HG03139 (cell line): ENCODE measurements at regions not wholly inside any gene's neighbourhood (a gene's known extent, or its start where the extent isn't known, plus 50 kb on each side); places are given as distances from the start of the nearest gene placed in this dataset.

ENCODE experiments used
- ATAC-seq: cut with Tn5 transposase; IDR thresholded peaks from one replicate; pipeline ENCODE4 v1.9.1; 2021; ENCODE audit not compliant: unreplicated experiment

DNA sequence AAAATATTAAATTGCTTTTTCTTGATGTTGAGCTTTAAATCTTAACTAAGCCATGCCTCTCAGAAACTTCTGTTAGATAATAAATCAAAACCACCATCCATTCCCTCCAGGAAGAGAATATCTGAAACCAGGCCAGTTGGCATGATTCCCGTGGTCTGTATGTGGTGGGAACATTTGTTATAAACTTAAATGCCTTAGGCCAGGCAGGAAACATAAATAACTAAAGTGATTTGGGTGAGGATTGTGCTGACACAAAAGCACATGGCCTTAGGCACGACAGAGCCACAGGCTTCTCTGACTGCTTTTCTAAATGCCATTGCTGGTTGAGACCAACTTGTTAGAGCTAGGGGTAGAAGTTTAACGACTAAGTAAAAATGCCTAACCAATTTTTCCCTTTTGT is 255.9 kb downstream of the GABRG2 start:
- ATAC-seq, result no peak

DNA sequence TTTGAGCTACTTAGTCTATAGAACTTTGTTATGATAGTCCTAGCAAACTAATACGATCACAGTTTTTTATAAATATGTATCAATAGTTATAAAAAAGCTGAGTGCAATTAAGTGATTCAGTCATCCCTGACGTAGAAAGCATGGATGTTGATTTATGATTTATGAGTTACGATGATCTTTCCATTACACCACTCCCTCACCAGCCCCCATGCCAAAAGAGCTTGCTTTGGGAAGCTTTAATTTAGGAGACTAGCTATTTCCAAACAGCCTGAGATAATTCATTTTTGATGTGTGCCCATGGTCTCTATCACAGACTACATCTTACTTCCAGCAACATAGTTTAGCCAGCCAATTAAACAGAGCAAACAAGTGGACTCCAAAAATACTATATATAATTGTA is 256.8 kb downstream of the GABRG2 start:
- no peak for ATAC-seq

DNA sequence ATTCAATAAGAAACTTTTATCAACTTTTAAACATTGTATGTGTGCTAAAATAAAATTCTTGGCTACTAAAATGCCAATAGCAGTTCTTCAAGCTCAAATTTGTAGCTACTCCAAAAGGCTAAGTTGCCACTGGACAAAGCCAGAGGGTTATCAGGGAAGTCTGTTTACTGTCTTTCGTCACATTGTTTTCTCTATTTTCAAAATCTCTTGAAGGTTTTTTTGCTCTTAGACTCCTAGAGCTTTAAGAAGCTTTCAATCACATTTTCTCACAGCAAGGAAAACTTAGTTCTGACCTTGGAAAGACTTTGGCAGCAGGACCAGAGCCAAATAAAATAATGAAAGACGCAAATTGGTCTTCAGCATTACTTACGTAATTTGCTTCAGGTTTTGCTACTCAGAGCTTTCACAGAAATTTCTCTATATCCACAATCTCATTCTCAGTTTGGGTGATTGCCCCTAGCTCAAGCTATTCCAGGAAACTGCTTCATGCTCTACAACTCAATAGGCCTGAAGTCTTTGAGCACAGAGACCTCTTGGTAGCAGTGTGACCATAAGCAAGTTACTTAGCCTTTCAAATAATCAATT is 257.7 kb downstream of the GABRG2 start:
- ATAC-seq, result no peak

DNA sequence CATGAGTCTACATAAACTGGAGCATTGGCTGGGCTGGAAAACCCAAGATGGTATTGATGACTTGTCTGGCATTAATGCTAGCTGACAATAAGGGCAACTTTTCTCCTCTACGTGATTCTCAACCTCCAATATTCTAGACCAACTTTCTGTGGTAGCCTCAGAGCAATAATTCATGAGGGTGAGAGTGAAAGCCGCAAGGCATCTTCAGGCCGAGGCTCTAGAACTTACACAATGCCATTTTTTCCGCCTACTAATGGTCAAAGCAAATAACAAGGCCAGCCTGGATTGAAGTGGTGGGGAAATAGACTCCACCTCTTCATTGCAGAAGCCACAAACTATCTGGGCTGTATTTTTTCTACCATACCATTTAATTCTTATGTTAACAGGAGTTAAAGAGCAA is 267.4 kb downstream of the GABRG2 start:
- no peak for ATAC-seq

DNA sequence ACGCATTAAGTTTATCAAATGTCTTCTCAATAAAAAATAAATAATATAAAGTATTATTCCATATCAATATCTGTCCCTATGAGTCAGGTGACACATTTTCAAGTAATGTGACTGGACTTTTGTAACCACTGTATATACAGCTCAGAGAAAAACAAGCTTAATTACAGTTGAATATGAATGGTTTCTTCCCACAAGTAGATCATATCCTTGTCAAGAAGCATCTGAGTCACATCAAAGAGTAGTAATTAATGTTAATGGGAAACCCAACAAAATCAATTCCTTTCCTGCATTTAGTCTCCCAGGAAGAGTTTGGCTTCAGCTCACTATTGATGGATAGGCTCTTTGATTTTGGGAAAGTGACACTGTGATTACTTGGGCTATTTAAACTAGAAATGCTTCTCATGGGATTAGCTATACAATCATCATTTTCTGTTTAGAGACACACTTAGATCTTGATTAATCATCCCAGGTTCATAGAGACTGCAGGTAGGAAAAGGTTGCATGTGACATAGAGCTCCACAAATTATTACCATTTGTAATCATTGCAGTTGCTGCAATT is 292.9 kb downstream of the GABRG2 start:
- ATAC-seq, result no peak

DNA sequence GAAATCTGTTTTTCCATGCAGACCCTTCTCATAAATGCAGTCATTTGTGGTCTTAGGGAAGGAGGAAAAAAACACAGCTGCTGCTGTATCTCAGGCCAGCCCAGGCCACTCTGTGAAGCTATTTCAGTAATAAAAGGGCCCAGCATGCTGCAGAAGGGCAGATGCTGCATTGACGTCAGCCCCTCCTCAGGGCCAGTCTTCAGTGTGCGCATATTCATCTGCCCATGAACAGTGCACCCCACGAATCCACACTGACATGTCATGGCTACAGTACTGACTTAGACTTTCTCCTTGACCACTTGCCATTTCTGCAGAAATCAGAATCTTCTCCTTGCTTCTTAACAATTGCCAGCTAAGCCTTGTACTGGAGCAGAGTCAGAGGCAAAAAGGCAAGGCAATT is 304.7 kb downstream of the GABRG2 start:
- ATAC-seq, result no peak

DNA sequence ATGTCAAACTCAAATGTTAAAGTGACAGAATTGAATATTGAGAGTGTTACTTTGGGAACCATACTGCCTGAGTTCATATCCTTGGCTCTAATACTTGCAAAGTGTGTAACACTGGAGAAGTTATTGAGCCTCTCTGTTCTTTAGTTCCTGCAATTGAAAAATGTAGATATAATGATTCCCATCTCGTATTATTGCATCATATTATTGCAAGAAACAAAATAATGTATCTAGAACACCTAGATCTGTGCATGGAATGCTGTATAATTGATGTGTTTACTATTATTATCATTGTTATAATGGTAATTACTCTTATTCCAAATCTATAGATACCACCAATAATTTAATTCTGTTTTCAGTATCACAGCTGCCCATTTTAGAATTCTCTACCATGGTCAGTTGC is 310.3 kb downstream of the GABRG2 start:
- ATAC-seq, result no peak

DNA sequence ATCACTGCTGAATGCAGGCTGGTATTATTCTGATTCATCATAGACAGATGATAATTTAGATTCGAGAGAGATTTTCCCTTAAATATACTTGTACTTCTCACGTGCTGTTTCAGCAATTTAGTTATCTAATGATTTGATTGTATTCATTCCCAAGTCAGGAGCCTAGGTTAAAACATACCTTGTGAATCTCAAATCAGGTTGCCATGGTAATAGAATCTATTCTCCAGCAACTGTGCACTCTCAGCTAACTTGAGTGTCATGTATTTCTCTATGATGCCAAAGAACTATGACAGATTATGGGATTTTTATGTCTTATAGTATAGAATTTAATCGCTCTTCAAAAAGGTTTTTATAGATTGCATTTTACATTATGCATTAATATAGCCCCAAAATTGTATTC is 315.3 kb downstream of the GABRG2 start:
- no peak for ATAC-seq

DNA sequence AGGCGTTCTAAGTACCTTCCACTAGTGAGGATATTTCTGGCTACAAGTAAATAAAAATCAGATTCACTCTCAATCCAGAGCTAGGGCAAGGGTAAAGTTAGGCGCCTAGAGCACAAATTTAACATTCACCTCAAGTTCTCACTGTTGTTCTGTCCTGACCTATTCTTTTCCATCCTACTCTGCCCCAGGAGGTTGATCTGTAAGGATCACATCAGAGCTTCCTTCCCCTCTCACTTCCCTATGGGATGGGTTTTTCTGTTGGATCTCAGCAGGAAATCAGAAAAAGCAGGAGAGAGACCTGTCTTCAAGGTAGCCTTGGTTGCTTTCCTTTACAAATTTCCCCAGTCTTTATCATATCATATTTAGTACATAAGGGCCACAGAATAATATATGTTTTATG is 316.7 kb downstream of the GABRG2 start:
- no peak for ATAC-seq

DNA sequence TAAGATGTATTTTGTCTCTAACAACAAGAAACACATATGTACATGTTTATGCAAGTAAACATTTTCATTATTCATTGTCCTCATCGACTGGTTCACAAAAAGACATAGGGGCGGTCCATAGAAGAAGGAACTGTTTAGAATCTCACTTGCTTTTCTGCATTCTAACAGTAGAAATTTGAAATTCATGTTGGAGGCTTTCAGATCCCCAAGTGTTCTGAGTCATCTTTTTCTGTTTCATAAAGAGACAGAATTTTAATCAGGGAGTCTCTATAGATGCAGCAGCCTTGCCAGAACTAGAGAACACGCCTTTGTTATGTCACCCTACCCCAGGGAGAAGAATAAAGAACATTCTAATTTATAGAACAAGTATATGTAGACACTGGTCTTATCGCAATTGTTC is 324.3 kb downstream of the GABRG2 start:
- no peak for ATAC-seq

DNA sequence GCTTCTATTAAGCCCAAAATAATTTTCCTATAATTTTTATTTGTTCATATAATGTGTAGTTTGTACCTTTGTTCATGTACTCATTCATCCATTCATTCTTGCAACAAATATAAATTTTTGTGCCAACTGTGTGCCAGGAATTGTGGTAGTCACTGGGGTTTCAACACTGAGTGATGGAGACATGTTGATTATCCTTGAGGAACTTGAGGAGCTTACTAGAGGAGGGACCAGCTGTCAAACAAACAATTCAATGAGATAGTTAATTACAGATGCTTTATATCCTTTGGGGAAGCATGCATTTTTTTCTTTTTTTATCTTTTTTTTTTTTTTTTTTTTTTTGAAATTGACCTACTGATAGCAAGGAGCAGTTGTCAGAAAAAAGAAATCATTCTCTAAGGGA is 324.8 kb downstream of the GABRG2 start:
- ATAC-seq, result no peak

DNA sequence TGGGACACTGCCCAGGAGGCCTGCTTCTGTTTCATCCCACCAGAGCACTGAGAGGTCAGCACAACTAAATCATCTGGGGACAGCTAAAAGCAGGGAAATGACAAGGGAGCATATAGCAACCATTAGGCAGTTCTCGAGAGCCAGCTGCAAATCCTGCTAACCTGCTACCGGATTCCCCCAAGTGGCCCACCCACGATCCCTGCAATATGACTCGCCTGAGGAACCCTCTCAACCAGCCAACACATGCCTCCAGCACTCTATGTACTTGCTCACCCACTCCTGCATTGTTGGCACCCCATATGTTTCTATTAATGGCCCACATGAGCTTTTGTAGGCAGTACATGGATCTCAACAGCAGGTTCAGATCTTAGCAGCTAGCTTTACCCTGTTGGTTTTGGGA is 326.0 kb downstream of the GABRG2 start:
- ATAC-seq, result no peak

DNA sequence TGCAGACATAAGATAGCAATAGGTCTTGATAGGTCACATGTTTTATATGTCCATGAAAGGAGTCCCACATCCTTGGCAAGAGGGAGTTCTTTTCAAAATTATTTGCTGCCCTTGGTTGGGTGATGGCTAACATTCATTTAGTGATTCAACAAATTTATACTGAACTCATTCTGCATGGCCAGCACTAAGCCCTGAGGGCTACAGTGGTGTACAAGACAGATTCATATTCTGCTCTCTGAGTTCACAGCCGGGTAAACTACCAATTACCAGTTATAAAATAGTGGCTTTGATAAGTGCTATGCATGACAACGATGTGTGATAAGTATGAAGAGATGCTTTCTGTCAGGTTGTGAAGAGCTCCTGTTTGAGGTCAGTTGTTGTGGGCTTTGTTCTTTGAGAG is 340.0 kb downstream of the GABRG2 start:
- no peak for ATAC-seq

DNA sequence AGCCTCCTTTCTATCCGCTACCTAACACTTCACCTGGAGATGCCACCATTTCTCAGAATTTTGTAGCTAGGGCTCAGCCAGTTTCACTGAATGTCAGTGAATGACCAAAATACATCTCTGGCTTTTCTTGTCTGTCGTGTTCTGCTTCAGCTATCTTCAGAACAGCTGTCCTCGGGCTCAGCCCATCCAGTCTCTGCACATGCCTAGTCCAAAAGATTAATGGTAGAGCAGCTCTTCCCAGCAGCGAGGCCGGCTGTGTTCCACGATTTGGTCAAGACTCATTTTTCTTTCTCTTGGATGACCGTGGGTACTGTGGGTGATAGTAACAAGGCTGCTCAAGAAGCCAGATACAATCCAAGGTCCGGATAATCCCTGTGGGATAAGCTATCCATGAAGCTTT is 342.8 kb downstream of the GABRG2 start:
- no peak for ATAC-seq

DNA sequence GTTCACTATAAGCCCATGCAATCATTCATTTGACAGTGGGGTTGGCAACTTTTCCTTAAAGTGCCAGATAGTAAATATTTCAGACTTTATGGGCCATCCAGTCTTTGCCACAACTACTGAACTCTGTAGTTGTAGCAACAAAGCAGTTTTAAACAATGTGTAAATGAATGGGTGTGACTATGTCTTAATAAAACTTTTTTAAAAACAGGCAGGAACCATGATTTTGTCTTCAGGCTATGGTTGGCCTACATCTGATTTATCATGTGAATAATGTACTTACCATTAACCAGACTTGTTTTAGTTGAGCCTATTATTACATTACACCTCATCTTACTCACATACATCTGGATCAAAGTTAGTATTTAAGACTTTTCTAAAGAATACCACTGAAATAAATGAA is 361.6 kb downstream of the GABRG2 start:
- ATAC-seq, result no peak

DNA sequence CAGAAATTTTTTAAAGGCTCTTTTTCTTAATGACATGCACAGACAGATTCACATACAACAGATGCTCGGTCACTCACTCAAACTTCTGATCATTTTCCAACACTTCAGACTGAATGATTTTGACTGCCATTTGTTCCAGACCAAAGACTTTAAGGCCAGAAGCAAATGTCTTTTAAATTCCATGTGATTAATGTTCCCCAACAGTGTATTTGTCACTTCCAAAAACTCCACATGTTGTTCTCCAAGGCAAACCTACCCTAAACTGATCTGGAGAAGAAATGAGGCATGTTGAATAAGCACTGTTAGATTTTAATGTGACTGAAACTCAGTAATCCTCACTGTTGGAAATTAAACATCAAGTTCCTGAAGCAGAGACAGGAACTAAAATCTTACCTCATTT is 366.7 kb downstream of the GABRG2 start:
- no peak for ATAC-seq

DNA sequence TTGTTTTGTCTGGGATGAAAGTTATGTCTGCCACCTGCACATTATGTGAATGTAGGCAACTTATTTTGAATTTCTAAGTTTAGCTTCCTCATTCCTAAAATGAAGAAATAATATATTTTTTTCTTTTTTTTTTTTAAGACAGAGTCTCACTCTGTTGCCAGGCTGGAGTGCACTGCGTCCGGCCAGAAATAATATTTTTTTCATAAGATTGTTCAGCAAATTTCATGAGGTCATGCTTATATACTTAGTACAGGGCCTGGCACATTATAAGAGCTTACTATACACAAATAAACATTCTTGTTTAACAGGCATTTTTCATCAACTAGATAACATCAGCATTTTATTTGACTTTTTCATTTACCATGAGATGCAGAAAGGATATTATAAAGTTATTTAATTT is 368.5 kb downstream of the GABRG2 start:
- ATAC-seq, result no peak

DNA sequence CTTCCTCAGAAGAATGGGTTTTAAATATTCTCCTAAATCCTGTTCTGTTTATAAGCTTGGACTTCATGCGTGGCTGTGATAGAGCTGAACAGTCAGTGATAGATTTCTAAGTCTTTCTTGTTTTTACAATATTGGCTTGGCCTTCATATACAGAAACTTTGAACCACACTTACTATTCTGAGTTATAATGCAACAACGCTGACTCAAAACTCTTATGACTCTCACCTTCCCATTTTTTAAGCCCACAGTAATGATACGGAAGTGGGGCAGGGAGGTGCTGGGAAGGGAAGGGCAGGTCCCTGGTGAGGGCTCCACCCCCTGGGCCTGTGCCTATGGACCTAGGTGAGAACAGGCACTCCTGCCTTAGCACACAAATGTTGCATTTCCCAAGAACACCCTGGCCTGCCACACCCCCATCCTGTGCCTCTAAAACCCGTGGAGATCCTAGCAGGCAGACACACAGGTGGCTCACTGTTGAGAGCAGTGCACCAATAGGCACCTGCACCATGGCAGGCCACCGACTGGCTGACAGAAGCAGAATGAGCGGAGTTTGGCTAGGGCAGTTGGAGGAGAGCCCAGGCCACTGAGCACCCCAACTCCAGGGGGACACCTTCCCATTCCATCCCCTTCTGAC is 376.7 kb downstream of the GABRG2 start:
- no peak for ATAC-seq

DNA sequence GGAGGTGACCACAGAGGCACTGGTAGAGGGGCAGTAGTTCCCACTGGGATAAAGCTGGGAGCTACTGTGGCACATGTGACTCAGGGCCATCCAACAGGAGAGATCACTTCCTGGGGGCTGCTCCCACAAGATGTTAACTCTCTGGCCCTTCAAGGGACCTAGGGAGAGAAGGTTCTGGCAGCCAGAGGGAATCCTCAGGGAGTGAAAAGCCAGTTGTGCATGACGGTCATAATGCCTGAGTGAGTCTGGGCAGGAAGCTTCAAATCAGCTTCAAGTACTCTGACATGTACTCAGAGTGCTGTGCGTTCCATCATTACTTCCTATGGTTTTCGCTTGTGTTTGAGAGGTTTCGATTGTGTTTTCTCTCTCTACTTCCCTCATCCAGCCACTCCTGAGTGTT is 388.5 kb downstream of the GABRG2 start:
- no peak for ATAC-seq

DNA sequence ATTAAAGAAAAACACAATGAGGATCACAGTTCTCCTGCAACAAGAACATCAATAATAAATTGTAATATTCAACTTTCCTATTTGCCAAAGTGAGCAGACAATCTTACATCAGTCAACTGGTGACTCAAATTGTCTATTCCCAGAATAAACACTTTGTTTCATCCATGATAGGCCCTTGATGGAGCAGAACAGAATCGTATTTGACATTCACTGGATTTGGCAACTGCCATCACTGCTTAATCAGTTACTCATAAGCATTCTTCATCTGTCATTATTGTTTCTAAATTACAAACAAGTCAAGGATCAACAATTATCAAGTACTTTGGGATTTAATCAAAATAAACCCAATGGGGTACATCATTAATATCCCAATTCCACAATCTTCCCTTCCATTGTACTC is 398.4 kb downstream of the GABRG2 start:
- ATAC-seq, result no peak

DNA sequence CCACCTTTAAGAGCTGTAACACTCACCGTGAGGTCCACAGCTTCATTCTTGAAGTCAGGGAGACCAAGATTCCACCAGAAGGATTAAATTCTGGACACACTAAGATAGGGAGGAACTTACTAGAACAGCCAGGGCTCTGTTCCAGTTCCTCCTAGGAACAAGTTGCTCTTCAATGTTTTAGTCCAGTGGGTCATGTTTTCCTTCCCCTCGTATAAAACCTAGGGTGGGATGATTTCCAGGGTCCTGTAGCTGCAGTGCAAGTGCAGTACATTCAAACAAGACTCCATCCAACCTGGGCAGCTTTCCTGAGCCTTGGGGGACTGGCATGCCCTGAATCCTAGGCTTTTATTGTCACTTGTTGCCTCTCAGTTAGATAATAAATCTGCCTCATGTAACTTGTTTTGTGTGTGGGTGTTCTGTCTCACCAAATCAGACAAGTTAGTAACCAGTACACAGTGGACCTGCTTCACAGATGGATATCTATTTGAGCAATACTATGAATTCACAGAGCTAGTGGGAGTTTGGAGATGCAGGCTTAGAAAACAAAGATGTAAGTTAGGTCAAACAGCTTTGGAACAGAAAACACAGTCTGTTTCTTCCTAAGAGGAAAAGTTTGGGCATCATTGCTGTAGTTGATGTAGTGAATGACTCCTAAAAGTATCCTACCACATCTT is 405.6 kb downstream of the GABRG2 start:
- ATAC-seq, result no peak

DNA sequence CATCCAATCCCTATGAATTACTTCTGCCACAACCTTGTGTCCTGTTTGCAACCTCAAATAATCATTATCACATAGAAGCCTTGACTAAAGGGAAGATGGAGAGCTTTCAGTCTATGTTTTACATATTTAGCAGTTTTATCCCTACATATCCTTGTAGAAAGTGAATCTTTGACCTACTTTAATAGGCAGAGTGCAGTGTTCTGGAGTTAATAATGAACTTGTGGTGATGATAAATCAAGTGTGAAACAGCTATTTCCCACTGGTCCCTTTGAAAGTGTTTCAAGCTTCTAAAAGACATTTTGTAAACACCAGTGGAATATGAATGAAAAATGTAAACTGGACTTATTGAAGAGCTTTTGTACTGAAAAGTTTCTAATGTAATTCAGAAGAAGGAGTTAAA is 406.7 kb downstream of the GABRG2 start:
- no peak for ATAC-seq

DNA sequence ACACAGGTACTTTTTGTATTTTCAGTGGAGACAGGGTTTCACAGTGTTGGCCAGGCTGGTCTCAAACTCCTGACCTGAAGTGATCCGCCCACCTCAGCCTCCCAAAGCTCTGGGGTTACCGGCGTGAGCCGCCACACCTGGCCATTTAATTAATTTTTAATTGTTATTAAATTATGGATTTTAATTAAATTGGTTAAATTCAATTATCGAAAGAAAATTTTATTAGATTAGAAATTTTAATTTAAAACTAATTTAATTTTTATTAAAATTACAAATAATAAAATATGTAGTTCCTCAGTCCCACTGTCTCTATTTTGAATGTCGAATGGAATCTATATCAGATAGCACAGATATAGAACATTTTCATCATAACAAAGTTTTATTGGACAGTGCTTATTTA is 416.5 kb downstream of the GABRG2 start:
- ATAC-seq, result no peak
